OCI-LY1 (cell line): ENCODE measurements at regions not wholly inside any gene's neighbourhood (a gene's known extent, or its start where the extent isn't known, plus 50 kb on each side); places are given as distances from the start of the nearest gene placed in this dataset.

Experiments
- H2AFZ ChIP-seq: fragments of 200-600 bp; sonication (generic), shearing (Covaris generic); 2 replicates; pipeline ENCODE4 v1.6.0; 2014; ENCODE audit warnings: antibody characterized with exemption, mild to moderate bottlenecking, low read length
- H3F3A ChIP-seq: fragments of 200-600 bp; sonication (generic), shearing (Covaris generic); 2 replicates; pipeline ENCODE4 v1.6.0; 2014; ENCODE audit warnings: mild to moderate bottlenecking, antibody characterized with exemption, low read length, moderate library complexity; ENCODE audit not compliant: insufficient read depth
- H3K27ac ChIP-seq: fragments of 200-600 bp; sonication (generic); 2 replicates; pipeline ENCODE4 v1.5.1; 2014; ENCODE audit warnings: low read length, mixed run types, mild to moderate bottlenecking, low read depth; ENCODE audit not compliant: poor library complexity, severe bottlenecking
- H3K27me3 ChIP-seq: fragments of 200-600 bp; sonication (generic); 2 replicates; pipeline ENCODE4 v1.6.0; 2014; ENCODE audit warnings: antibody characterized with exemption, mild to moderate bottlenecking, low read length, moderate library complexity; ENCODE audit not compliant: insufficient read depth
- H3K36me3 ChIP-seq: fragments of 200-600 bp; sonication (generic); 2 replicates; pipeline ENCODE4 v1.6.1; 2014; ENCODE audit warnings: mild to moderate bottlenecking, antibody characterized with exemption, low read length, moderate library complexity, mixed read lengths; ENCODE audit not compliant: insufficient read depth
- H3K4me1 ChIP-seq: fragments of 200-600 bp; sonication (generic); 2 replicates; pipeline ENCODE4 v1.5.1; 2014; ENCODE audit warnings: mild to moderate bottlenecking, low read length, moderate library complexity; ENCODE audit not compliant: insufficient read depth, severe bottlenecking
- H3K4me2 ChIP-seq: fragments of 200-600 bp; sonication (generic), shearing (Covaris generic); 2 replicates; pipeline ENCODE4 v1.6.1; 2014; ENCODE audit warnings: low read length
- H3K4me3 ChIP-seq: fragments of 200-600 bp; sonication (generic); 2 replicates; pipeline ENCODE4 v1.5.1; 2014; ENCODE audit warnings: low read length, low read depth, mild to moderate bottlenecking, mixed read lengths; ENCODE audit not compliant: poor library complexity, severe bottlenecking
- H3K79me2 ChIP-seq: fragments of 200-600 bp; shearing (Covaris generic); 2 replicates; pipeline ENCODE4 v1.6.1; 2016; ENCODE audit warnings: mixed run types, low read length, mixed read lengths; ENCODE audit not compliant: insufficient read depth
- H3K9ac ChIP-seq: fragments of 200-600 bp; sonication (generic), shearing (Covaris generic); 2 replicates; pipeline ENCODE4 v1.6.1; 2014; ENCODE audit warnings: mild to moderate bottlenecking, low read length, mixed read lengths
- H3K9me2 ChIP-seq: fragments of 200-600 bp; sonication (generic), shearing (Covaris generic); 2 replicates; pipeline ENCODE4 v1.6.1; 2014; ENCODE audit warnings: low read depth, mild to moderate bottlenecking, low read length, mixed read lengths
- H3K9me3 ChIP-seq: fragments of 200-600 bp; shearing (Covaris generic); 2 replicates; pipeline ENCODE4 v1.6.1; 2014; ENCODE audit warnings: low read length, mixed read lengths
- H4K20me1 ChIP-seq: fragments of 200-600 bp; sonication (generic), shearing (Covaris generic); 2 replicates; pipeline ENCODE4 v1.6.0; 2016; ENCODE audit warnings: mild to moderate bottlenecking, low read length; ENCODE audit not compliant: insufficient read depth
- EZH2 ChIP-seq: fragments of 200-600 bp; sonication (generic), shearing (Covaris generic); IDR thresholded peaks from 2 replicates; pipeline ENCODE4 v1.8.0; 2017; ENCODE audit warnings: borderline replicate concordance, mixed run types, mild to moderate bottlenecking, antibody characterized with exemption, low read length, moderate library complexity, mixed read lengths
- TF ChIP-seq, protein P1 (sequence below): fragments of 200-600 bp; sonication (generic), shearing (Covaris generic); IDR thresholded peaks from 2 replicates; pipeline ENCODE4 v1.5.1; 2017; ENCODE audit warnings: mild to moderate bottlenecking, antibody characterized with exemption, low read length, moderate library complexity, mixed read lengths

DNA sequence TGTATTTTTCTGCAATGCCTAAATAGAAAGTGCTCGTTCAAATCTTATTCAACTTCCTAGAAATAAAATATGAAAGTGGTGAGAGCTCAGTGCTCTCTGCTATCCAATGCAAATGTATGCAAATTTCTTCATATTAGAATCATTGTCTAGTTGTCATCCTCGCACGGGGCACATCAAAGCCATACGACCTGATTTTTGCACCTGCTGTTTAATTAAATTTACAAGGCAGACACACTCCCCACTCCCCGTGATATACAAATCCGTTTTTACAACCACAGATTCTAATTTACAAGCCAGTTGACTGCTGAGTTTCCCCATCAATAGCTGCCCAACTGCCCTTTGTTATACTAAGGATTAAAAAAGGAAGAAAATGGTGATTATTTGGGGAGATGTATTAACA is 284.6 kb downstream of the RNF144A start:
- no peak for TF ChIP-seq EZH2
- TF ChIP-seq, protein P1, sequence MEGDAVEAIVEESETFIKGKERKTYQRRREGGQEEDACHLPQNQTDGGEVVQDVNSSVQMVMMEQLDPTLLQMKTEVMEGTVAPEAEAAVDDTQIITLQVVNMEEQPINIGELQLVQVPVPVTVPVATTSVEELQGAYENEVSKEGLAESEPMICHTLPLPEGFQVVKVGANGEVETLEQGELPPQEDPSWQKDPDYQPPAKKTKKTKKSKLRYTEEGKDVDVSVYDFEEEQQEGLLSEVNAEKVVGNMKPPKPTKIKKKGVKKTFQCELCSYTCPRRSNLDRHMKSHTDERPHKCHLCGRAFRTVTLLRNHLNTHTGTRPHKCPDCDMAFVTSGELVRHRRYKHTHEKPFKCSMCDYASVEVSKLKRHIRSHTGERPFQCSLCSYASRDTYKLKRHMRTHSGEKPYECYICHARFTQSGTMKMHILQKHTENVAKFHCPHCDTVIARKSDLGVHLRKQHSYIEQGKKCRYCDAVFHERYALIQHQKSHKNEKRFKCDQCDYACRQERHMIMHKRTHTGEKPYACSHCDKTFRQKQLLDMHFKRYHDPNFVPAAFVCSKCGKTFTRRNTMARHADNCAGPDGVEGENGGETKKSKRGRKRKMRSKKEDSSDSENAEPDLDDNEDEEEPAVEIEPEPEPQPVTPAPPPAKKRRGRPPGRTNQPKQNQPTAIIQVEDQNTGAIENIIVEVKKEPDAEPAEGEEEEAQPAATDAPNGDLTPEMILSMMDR, result no peak
- Histone ChIP-seq H2AFZ (no peak overlapping the region), H3K27me3 (no peaks in the 10 kb centered on the region), H3K9me3 (no peaks in the 10 kb centered on the region), H3K36me3 (no peaks in the 10 kb centered on the region), H3K4me2 (no peak overlapping the region), H3F3A (no peaks in the 10 kb centered on the region), H3K4me1 (no peaks in the 10 kb centered on the region), H3K4me3 (no peak overlapping the region), H3K9me2 (no peaks in the 10 kb centered on the region), H4K20me1 (no peaks in the 10 kb centered on the region), H3K27ac (no peak overlapping the region), H3K79me2 (no peaks in the 10 kb centered on the region), H3K9ac (no peak overlapping the region)

DNA sequence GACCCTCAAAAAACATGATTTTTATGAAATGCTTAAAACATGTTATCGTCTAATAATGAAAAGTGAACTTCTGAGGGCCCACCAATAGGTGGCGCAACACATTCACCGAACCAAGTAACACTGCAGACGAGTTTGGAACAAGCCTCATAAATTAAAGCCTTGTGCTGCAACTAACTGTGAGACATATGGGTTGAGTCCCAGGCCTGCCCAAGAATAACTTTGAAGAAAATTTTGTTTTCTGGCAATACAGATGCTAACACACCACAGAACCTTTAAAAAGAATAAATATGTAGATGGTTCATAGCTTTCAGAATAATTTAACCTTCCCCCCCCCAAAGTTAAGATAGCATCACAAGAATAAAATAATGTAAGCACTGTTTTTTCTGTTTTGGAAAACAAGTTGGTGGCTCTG is 285.9 kb downstream of the RNF144A start:
- Histone ChIP-seq H3K9me3 (no peaks in the 10 kb centered on the region), H4K20me1 (no peaks in the 10 kb centered on the region), H3K9ac (no peak overlapping the region), H3K27ac (no peak overlapping the region), H3K4me1 (no peaks in the 10 kb centered on the region), H3K9me2 (no peaks in the 10 kb centered on the region), H3K4me2 (no peak overlapping the region), H3K4me3 (no peak overlapping the region), H3K36me3 (no peaks in the 10 kb centered on the region), H3K27me3 (no peaks in the 10 kb centered on the region), H3F3A (no peaks in the 10 kb centered on the region), H3K79me2 (no peaks in the 10 kb centered on the region), H2AFZ (no peak overlapping the region)
- TF ChIP-seq EZH2, result no peak
- TF ChIP-seq, protein P1, result peak; percentile 95

DNA sequence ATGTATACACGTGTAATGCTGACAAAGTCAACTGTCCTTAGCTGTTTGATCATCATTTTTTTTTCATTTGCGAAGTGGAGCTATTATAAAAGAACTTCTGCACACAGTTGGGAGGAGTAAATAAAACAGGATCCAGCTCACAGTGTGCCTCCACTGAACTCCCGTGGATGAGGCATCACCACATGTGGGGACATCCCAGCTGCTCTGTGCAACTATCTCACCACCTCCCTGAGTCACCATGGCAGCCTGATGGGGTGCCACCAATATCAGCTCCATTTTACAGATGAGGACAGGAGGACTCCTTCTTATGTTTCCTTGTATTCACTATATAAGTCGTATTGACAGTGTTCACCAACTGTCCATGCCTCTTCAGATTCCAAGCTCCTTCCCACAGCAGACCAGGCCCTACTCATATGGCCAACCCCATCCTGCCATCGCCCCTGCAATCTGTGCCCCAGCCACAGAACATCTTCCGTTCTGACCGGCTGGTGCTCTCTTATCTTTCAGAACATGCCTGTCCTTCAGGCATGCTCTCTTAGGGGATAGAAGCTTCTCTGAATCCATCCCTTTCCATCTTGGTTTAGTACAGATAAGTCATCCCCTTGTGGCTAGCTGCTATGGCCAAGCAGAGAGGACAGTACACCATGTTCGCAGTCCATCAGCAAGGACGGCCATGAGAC is 288.1 kb downstream of the RNF144A start:
- no peak overlapping the region for H3K4me2 ChIP-seq
- H3K4me1 ChIP-seq, result no peaks in the 10 kb centered on the region
- H3K4me3 ChIP-seq, result no peak overlapping the region
- no peaks in the 10 kb centered on the region for H3K9me2 ChIP-seq
- no peaks in the 10 kb centered on the region for H3K9me3 ChIP-seq
- no peaks in the 10 kb centered on the region for H4K20me1 ChIP-seq
- H2AFZ ChIP-seq, result no peak overlapping the region
- H3K36me3 ChIP-seq, result no peaks in the 10 kb centered on the region
- H3K79me2 ChIP-seq, result no peaks in the 10 kb centered on the region
- no peaks in the 10 kb centered on the region for H3F3A ChIP-seq
- H3K27me3 ChIP-seq, result no peaks in the 10 kb centered on the region
- H3K9ac ChIP-seq, result no peak overlapping the region
- TF ChIP-seq, protein P1, result no peak
- no peak for TF ChIP-seq EZH2
- no peak overlapping the region for H3K27ac ChIP-seq
